Astrocyte (in vitro differentiated cells and primary cell): ENCODE measurements at regions not wholly inside any gene's neighbourhood (a gene's known extent, or its start where the extent isn't known, plus 50 kb on each side); places are given as distances from the start of the nearest gene placed in this dataset.
A peak's percentile ranks its signal among the peaks of the same experiment; 100 is the strongest.

Experiments
- DNase-seq: peaks from one replicate; pipeline ENCODE4 v3.0.0-alpha.2; 2010; ENCODE audit warnings: low read depth
- FAIRE-seq: peaks from 2 replicates; lab custom pipeline; 2011; peaks lifted over from hg19 to GRCh38; lab: Jason Lieb, UNC
- H2AFZ ChIP-seq: 2 replicates; pipeline ENCODE4 v1.6.0; 2012; ENCODE audit warnings: low read depth, low read length, inconsistent platforms
- H3K27ac ChIP-seq: 2 replicates; pipeline ENCODE4 v1.5.1; 2011; ENCODE audit warnings: low read depth, low read length, inconsistent platforms
- H3K27me3 ChIP-seq: 2 replicates; pipeline ENCODE4 v1.6.0; 2011; ENCODE audit warnings: low read length, inconsistent platforms; ENCODE audit not compliant: insufficient read depth
- H3K36me3 ChIP-seq: 2 replicates; pipeline ENCODE4 v1.5.1; 2011; ENCODE audit warnings: low read length, inconsistent platforms; ENCODE audit not compliant: insufficient read depth
- H3K4me1 ChIP-seq: 2 replicates; pipeline ENCODE4 v1.5.1; 2011; ENCODE audit warnings: low read length, inconsistent platforms; ENCODE audit not compliant: insufficient read depth
- H3K4me2 ChIP-seq: 2 replicates; pipeline ENCODE4 v1.6.0; 2012; ENCODE audit warnings: low read length, inconsistent platforms
- H3K4me3 ChIP-seq: 2 replicates; pipeline ENCODE4 v1.5.1; 2011; ENCODE audit warnings: low read depth, mild to moderate bottlenecking, low read length, inconsistent platforms; ENCODE audit not compliant: insufficient read depth
- H3K79me2 ChIP-seq: 2 replicates; pipeline ENCODE4 v1.6.0; 2012; ENCODE audit warnings: mild to moderate bottlenecking, low read length, inconsistent platforms; ENCODE audit not compliant: insufficient read depth
- H3K9ac ChIP-seq: 2 replicates; pipeline ENCODE4 v1.6.0; 2012; ENCODE audit warnings: mild to moderate bottlenecking, low read length, inconsistent platforms
- H3K9me3 ChIP-seq: 2 replicates; pipeline ENCODE4 v1.5.1; 2012; ENCODE audit warnings: low read depth, mild to moderate bottlenecking, low read length, inconsistent platforms; ENCODE audit not compliant: insufficient read depth
- H4K20me1 ChIP-seq: 2 replicates; pipeline ENCODE4 v1.6.0; 2012; ENCODE audit warnings: low read length, inconsistent platforms; ENCODE audit not compliant: insufficient read depth
- H3K27ac Mint-ChIP-seq: one replicate; pipeline ENCODE4 v1.8.0; 2021; ENCODE audit warnings: mild to moderate bottlenecking, mixed read lengths; ENCODE audit not compliant: unreplicated experiment
- H3K27me3 Mint-ChIP-seq: one replicate; pipeline ENCODE4 v1.8.0; 2021; ENCODE audit warnings: low read depth, mixed read lengths; ENCODE audit not compliant: unreplicated experiment
- H3K36me3 Mint-ChIP-seq: one replicate; pipeline ENCODE4 v1.8.0; 2021; ENCODE audit warnings: low read depth, mixed read lengths; ENCODE audit not compliant: unreplicated experiment
- H3K4me1 Mint-ChIP-seq: one replicate; pipeline ENCODE4 v1.8.0; 2021; ENCODE audit warnings: low read depth, mixed read lengths; ENCODE audit not compliant: unreplicated experiment
- H3K4me3 Mint-ChIP-seq: one replicate; pipeline ENCODE4 v1.8.0; 2021; ENCODE audit warnings: mild to moderate bottlenecking, moderate library complexity, mixed read lengths; ENCODE audit not compliant: unreplicated experiment
- H3K9me3 Mint-ChIP-seq: one replicate; pipeline ENCODE4 v1.8.0; 2021; ENCODE audit warnings: mild to moderate bottlenecking, mixed read lengths; ENCODE audit not compliant: unreplicated experiment
- EZH2 ChIP-seq: IDR thresholded peaks from 2 replicates; pipeline ENCODE4 v1.6.1; 2012; ENCODE audit warnings: mild to moderate bottlenecking, low read length, inconsistent platforms; ENCODE audit not compliant: insufficient read depth
- TF ChIP-seq, protein P1 (sequence below): IDR thresholded peaks from 2 replicates; pipeline ENCODE4 v1.5.1; 2011; ENCODE audit warnings: low read depth, mild to moderate bottlenecking, inconsistent platforms, low read length, moderate library complexity; ENCODE audit not compliant: insufficient read depth

- Histone ChIP-seq H3K27me3 (no peaks in the 10 kb centered on the region), H3K4me1 (no peaks in the 10 kb centered on the region), H3K9ac (no peak overlapping the region), H2AFZ (peak overlapping the region; percentile 32), H3K27ac (no peak overlapping the region), H3K4me2 (no peak overlapping the region), H3K36me3 (no peaks in the 10 kb centered on the region), H4K20me1 (no peaks in the 10 kb centered on the region), H3K9me3 (no peaks in the 10 kb centered on the region), H3K79me2 (no peaks in the 10 kb centered on the region), H3K4me3 (no peak overlapping the region)
- TF ChIP-seq EZH2: no peak
- TF ChIP-seq, protein P1, sequence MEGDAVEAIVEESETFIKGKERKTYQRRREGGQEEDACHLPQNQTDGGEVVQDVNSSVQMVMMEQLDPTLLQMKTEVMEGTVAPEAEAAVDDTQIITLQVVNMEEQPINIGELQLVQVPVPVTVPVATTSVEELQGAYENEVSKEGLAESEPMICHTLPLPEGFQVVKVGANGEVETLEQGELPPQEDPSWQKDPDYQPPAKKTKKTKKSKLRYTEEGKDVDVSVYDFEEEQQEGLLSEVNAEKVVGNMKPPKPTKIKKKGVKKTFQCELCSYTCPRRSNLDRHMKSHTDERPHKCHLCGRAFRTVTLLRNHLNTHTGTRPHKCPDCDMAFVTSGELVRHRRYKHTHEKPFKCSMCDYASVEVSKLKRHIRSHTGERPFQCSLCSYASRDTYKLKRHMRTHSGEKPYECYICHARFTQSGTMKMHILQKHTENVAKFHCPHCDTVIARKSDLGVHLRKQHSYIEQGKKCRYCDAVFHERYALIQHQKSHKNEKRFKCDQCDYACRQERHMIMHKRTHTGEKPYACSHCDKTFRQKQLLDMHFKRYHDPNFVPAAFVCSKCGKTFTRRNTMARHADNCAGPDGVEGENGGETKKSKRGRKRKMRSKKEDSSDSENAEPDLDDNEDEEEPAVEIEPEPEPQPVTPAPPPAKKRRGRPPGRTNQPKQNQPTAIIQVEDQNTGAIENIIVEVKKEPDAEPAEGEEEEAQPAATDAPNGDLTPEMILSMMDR: no peak
- no peak overlapping the region for H3K4me3 Mint-ChIP-seq
- no peak overlapping the region for H3K27ac Mint-ChIP-seq
- no peaks in the 10 kb centered on the region for H3K9me3 Mint-ChIP-seq
- DNase-seq (peak; percentile 73), FAIRE-seq (no peak)
- H3K36me3 Mint-ChIP-seq: no peaks in the 10 kb centered on the region
- no peaks in the 10 kb centered on the region for H3K4me1 Mint-ChIP-seq
- H3K27me3 Mint-ChIP-seq: no peaks in the 10 kb centered on the region
Measured at GRCh38 chr13:89375839-89376238, 1704.7 kb downstream of the SLITRK5 start.

DNA sequence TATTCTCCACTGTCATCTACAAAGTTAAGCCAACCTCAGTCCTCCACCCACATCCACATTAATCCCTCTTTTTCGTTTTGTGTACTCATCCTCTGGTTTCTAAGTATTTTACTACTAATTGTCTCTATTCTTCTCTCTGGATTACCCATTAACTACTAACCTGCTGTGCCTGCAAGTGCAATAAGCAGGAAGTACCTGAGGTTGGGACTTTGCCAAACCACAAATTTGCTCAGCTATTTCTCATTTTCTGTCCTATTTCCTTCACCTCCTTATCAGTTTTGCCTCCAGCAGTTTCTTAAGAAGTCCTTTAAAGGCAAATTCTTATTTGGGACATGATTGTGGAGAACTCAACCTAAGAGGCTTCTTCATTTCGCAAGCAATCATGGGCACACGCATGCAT lies 1708.9 kb downstream of the SLITRK5 start:
- H3K4me1 ChIP-seq: no peaks in the 10 kb centered on the region
- no peak overlapping the region for H3K4me3 ChIP-seq
- no peaks in the 10 kb centered on the region for H4K20me1 ChIP-seq
- no peak overlapping the region for H3K27ac ChIP-seq
- H3K27me3 ChIP-seq: no peaks in the 10 kb centered on the region
- H3K4me3 Mint-ChIP-seq: no peak overlapping the region
- H3K4me1 Mint-ChIP-seq: no peaks in the 10 kb centered on the region
- no peaks in the 10 kb centered on the region for H3K36me3 ChIP-seq
- H3K27me3 Mint-ChIP-seq: no peaks in the 10 kb centered on the region
- H3K36me3 Mint-ChIP-seq: no peaks in the 10 kb centered on the region
- H3K9ac ChIP-seq: no peak overlapping the region
- H2AFZ ChIP-seq: no peak overlapping the region
- no peaks in the 10 kb centered on the region for H3K9me3 Mint-ChIP-seq
- no peak overlapping the region for H3K4me2 ChIP-seq
- FAIRE-seq (no peak), DNase-seq (peak; percentile 2)
- no peaks in the 10 kb centered on the region for H3K79me2 ChIP-seq
- no peak for TF ChIP-seq EZH2
- TF ChIP-seq, protein P1: no peak
- no peak overlapping the region for H3K27ac Mint-ChIP-seq
- H3K9me3 ChIP-seq: no peaks in the 10 kb centered on the region

DNA sequence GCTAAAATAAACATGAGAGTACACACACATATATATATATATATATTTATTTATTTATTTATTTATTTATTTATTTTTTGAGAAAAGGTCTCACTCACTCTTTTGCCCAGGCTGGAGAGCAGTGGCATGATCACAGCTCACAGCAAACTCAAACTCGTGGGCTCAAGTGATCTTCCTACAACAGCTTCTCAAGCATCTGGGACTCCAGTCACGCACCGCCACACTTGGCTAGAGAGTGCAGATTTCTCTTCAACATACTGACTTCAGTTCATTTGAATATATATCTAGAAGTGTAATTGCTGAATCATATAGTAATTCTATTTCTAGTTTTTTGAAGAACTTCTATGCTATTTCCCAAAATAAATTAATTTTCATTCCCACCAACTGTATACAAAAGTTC lies 1711.8 kb downstream of the SLITRK5 start:
- no peaks in the 10 kb centered on the region for H3K79me2 ChIP-seq
- Mint-ChIP-seq H3K9me3 (peaks cover 3% of the 10 kb centered on the region), H3K4me3 (no peak overlapping the region), H3K4me1 (no peaks in the 10 kb centered on the region), H3K36me3 (no peaks in the 10 kb centered on the region), H3K27me3 (peaks cover 3% of the 10 kb centered on the region), H3K27ac (no peak overlapping the region)
- H3K4me2 ChIP-seq: no peak overlapping the region
- H3K36me3 ChIP-seq: no peaks in the 10 kb centered on the region
- no peak overlapping the region for H2AFZ ChIP-seq
- H3K27me3 ChIP-seq: no peaks in the 10 kb centered on the region
- FAIRE-seq (no peak), DNase-seq (no peak)
- no peaks in the 10 kb centered on the region for H3K9me3 ChIP-seq
- TF ChIP-seq, protein P1: no peak
- no peak for TF ChIP-seq EZH2
- H3K27ac ChIP-seq: no peak overlapping the region
- no peaks in the 10 kb centered on the region for H3K4me1 ChIP-seq
- H4K20me1 ChIP-seq: no peaks in the 10 kb centered on the region
- no peak overlapping the region for H3K9ac ChIP-seq
- H3K4me3 ChIP-seq: no peak overlapping the region
